PFSK-1 (cell line): ENCODE measurements at regions not wholly inside any gene's neighbourhood (a gene's known extent, or its start where the extent isn't known, plus 50 kb on each side); places are given as distances from the start of the nearest gene placed in this dataset.

Experiments used
- FOXP2 ChIP-seq: optimal IDR thresholded peaks from 2 replicates; pipeline ENCODE3; 2011; ENCODE audit warnings: borderline replicate concordance, control low read depth, inconsistent platforms; ENCODE audit not compliant: insufficient read depth; ENCODE audit errors: extremely low read length, extremely low read depth
- POLR2AphosphoS5 ChIP-seq: IDR thresholded peaks from 2 replicates; pipeline ENCODE4 v1.6.1; 2012; ENCODE audit warnings: low read depth, mild to moderate bottlenecking, control low read depth, low read length, moderate library complexity
- SIN3A ChIP-seq: IDR thresholded peaks from 2 replicates; pipeline ENCODE4 v1.6.1; 2012; ENCODE audit warnings: mild to moderate bottlenecking, low read length, moderate library complexity, borderline replicate concordance; ENCODE audit not compliant: insufficient read depth
- TAF1 ChIP-seq: IDR thresholded peaks from 2 replicates; pipeline ENCODE4 v1.6.1; 2012; ENCODE audit warnings: low read length, control low read depth, borderline replicate concordance; ENCODE audit not compliant: insufficient read depth

GRCh38 chr4:53801373-53801772, 210.1 kb upstream of the LNX1 start:
- TF ChIP-seq SIN3A: no peak
- no peak for TF ChIP-seq POLR2AphosphoS5
- TF ChIP-seq TAF1: no peak
- TF ChIP-seq FOXP2: no peak
